ENCODE measurements at regions not wholly inside any gene's neighbourhood (a gene's known extent, or its start where the extent isn't known, plus 50 kb on each side); places are given as distances from the start of the nearest gene placed in this dataset.

DNA sequence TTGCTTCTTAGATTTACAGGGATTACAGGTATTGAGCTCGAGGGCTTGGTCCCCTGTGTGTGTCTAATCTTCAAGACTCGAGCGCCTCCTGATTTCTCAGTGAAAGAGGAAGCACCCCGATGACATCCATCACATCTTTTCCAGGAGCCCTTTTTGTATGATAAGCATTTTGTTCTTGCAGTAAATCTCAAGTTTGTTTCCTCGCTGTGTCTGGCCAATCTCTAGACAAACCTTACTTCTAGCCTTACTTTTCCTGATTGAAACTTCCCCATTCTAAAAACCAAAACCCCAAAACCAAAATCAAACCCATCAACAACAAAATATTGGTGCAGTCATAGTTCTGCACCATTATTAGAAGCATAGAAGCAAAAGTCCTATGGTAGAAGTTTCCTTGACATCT lies 286.0 kb downstream of the NFKBIZ start:
- POLR2A ChIA-PET = no interaction called here
- Mint-ChIP-seq H3K9me3 (no peaks in the 10 kb centered on the region), H3K27ac (peak overlapping the region in 2 of 10 donors; percentile 12 to 45), H3K4me3 (no peak overlapping the region), H3K27me3 (peaks cover 0 to 1% (median 0%) of the 10 kb centered on the region in 5 donors), H3K4me1 (peaks cover 9 to 20% (median 16%) of the 10 kb centered on the region in 4 donors), H3K36me3 (no peaks in the 10 kb centered on the region)
- DNase-seq (no peak), ATAC-seq (no peak)

GRCh38 chr3:102136183-102136582 lies 286.9 kb downstream of the NFKBIZ start:
- Mint-ChIP-seq H3K36me3 (no peaks in the 10 kb centered on the region), H3K9me3 (no peaks in the 10 kb centered on the region)
- no peak for ATAC-seq

GRCh38 chr3:102140116-102140515 lies 290.8 kb downstream of the NFKBIZ start:
- no peaks in the 10 kb centered on the region for H3K9me3 Mint-ChIP-seq
- no peak overlapping the region for H3K4me3 Mint-ChIP-seq
- DNase-seq (no peak), ATAC-seq (no peak)
- H3K4me1 Mint-ChIP-seq = peaks cover 7 to 13% (median 10%) of the 10 kb centered on the region in 4 donors
- H3K36me3 Mint-ChIP-seq = no peaks in the 10 kb centered on the region
- no peaks in the 10 kb centered on the region for H3K27me3 Mint-ChIP-seq
- peak overlapping the region in 1 of 10 donors; percentile 15 for H3K27ac Mint-ChIP-seq
- POLR2A ChIA-PET = no interaction called here

More at GRCh38 chr3:102136183-102136582, 286.9 kb downstream of the NFKBIZ start:
- no peak for DNase-seq
- H3K27me3 Mint-ChIP-seq = peaks cover 0 to 1% (median 0%) of the 10 kb centered on the region in 5 donors
- H3K4me3 Mint-ChIP-seq = no peak overlapping the region
- no peak overlapping the region for H3K27ac Mint-ChIP-seq
- H3K4me1 Mint-ChIP-seq = peaks cover 7 to 14% (median 9%) of the 10 kb centered on the region in 4 donors
- POLR2A ChIA-PET = no interaction called here

GRCh38 chr3:102141096-102141927 lies 292.0 kb downstream of the NFKBIZ start:
- H3K27ac Mint-ChIP-seq = peak overlapping the region in 1 of 10 donors; percentile 28
- no peaks in the 10 kb centered on the region for H3K36me3 Mint-ChIP-seq
- no peak for DNase-seq
- H3K27me3 Mint-ChIP-seq = peaks cover 0 to 3% (median 0%) of the 10 kb centered on the region in 5 donors
- ATAC-seq = no peak
- POLR2A ChIA-PET = interaction anchor here (0.7 to 0.8 kb wide), 3 partner anchors 18 to 451 kb away, joined by 3 read pairs; no protein-coding TSS in a partner anchor
- H3K9me3 Mint-ChIP-seq = no peaks in the 10 kb centered on the region
- H3K4me1 Mint-ChIP-seq = peaks cover 0 to 10% (median 5%) of the 10 kb centered on the region in 4 donors
- H3K4me3 Mint-ChIP-seq = no peak overlapping the region

- Mint-ChIP-seq H3K4me1 (peaks cover 0 to 10% (median 5%) of the 10 kb centered on the region in 4 donors), H3K9me3 (no peaks in the 10 kb centered on the region), H3K36me3 (peaks cover 0 to 1% (median 0%) of the 10 kb centered on the region in 3 donors), H3K27ac (peak overlapping the region in 1 of 10 donors; percentile 28), H3K4me3 (no peak overlapping the region), H3K27me3 (peaks cover 0 to 3% (median 0%) of the 10 kb centered on the region in 5 donors)
- ATAC-seq (no peak), DNase-seq (no peak)
- POLR2A ChIA-PET = interaction anchor here (0.7 to 0.8 kb wide), 2 partner anchors 18 to 209 kb away, joined by 3 read pairs; no protein-coding TSS in a partner anchor
These were observed 292.6 kb downstream of the NFKBIZ start for GRCh38 chr3:102141928-102142239.

- Mint-ChIP-seq H3K4me3 (no peak overlapping the region), H3K36me3 (peaks cover 0 to 2% (median 1%) of the 10 kb centered on the region in 3 donors), H3K4me1 (peaks cover 0 to 10% (median 5%) of the 10 kb centered on the region in 4 donors), H3K9me3 (no peaks in the 10 kb centered on the region), H3K27me3 (peaks cover 0 to 3% (median 0%) of the 10 kb centered on the region in 5 donors), H3K27ac (peak overlapping the region in 1 of 10 donors; percentile 59)
- no peak for ATAC-seq
- DNase-seq = no peak
- POLR2A ChIA-PET = interaction anchor here (0.8 kb wide), 1 partner anchor 210 kb away, joined by 3 read pairs; no protein-coding TSS in a partner anchor
These were observed 292.3 kb upstream of the ZPLD1 start for GRCh38 chr3:102142379-102143060.

- H3K27ac Mint-ChIP-seq = peak overlapping the region in 2 of 10 donors; percentile 8 to 56
- H3K36me3 Mint-ChIP-seq = peaks cover 0 to 4% (median 1%) of the 10 kb centered on the region in 3 donors
- no peak for ATAC-seq
- H3K9me3 Mint-ChIP-seq = peaks cover 0 to 2% (median 0%) of the 10 kb centered on the region in 9 donors
- POLR2A ChIA-PET = no interaction called here
- no peak overlapping the region for H3K4me3 Mint-ChIP-seq
- H3K4me1 Mint-ChIP-seq = peaks cover 0 to 12% (median 5%) of the 10 kb centered on the region in 4 donors
- no peak for DNase-seq
- H3K27me3 Mint-ChIP-seq = peaks cover 0 to 3% (median 0%) of the 10 kb centered on the region in 5 donors
These were observed 291.3 kb upstream of the ZPLD1 start for GRCh38 chr3:102143536-102143935.

DNA sequence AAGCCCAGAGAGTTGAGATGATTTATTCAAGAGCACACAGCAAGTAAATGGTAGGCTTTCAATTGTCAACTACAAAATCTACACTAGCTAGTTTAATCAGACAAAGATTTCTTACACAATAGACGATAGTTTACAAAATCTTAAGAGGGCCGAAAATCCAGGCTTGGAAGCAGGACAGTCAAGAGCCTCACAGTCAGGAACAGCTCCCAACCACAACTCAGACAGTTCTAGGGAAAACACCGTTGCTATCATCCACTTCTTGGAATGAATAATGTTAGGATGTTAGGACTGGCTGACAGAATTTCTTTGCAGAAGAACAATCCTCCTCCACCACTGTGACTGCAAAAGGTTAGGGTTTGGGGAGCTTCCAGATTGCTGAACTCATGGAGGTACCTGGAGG lies 290.8 kb upstream of the ZPLD1 start:
- no peak for ATAC-seq
- peaks cover 0 to 4% (median 0%) of the 10 kb centered on the region in 9 donors for H3K9me3 Mint-ChIP-seq
- H3K4me3 Mint-ChIP-seq = no peak overlapping the region
- no peak for DNase-seq
- H3K4me1 Mint-ChIP-seq = peaks cover 0 to 14% (median 5%) of the 10 kb centered on the region in 4 donors
- peaks cover 0 to 3% (median 0%) of the 10 kb centered on the region in 5 donors for H3K27me3 Mint-ChIP-seq
- peak overlapping the region in 1 of 10 donors; percentile 8 for H3K27ac Mint-ChIP-seq
- POLR2A ChIA-PET = no interaction called here
- H3K36me3 Mint-ChIP-seq = peaks cover 0 to 7% (median 1%) of the 10 kb centered on the region in 3 donors

DNA sequence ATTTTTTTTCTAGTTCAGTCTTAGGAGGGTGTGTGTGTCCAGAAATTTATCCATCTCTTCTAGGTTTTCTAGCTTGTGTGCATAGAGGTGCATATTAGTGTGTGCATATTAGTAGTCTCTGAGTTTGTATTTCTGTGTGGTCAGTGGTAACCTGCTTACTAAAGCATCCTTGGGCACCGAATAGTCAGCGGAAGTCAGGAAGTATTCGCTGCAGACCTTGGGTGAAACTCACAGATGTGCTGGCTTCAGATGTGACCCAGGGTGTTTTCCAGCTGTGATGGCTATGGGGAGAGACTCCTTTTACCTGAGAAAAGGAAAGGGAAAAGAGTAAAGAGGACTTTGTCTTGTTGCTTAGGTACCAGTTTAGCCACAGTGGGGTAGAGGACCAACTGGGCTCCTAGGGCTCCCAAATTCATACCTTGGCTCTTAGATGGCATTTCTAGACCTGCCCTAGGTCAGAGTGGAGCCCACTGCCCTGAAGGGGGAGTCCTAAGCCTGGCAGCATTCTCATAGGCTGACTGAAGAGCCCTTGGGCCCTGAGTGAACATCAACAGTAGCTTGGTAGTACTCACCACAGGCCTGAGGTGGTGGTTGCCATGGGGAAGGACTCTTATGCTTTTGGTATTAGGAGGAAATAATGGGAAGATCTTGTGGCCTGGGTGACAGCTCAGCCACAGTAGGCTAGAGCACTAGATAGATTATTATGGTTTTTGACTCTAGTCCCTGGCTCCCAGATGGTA lies 286.0 kb upstream of the ZPLD1 start:
- POLR2A ChIA-PET = interaction anchor here (1.1 kb wide), 1 partner anchor 177 kb away, joined by 3 read pairs; no protein-coding TSS in a partner anchor
- Mint-ChIP-seq H3K27me3 (peaks cover 0 to 3% (median 0%) of the 10 kb centered on the region in 5 donors), H3K4me3 (no peak overlapping the region), H3K4me1 (peaks cover 0 to 8% (median 0%) of the 10 kb centered on the region in 4 donors), H3K36me3 (peaks cover 0 to 44% (median 25%) of the 10 kb centered on the region in 3 donors), H3K27ac (peak overlapping the region in 3 of 10 donors; percentile 29 to 80 (median 38)), H3K9me3 (peaks cover 15 to 34% (median 25%) of the 10 kb centered on the region in 9 donors)
- DNase-seq (no peak), ATAC-seq (no peak)

DNA sequence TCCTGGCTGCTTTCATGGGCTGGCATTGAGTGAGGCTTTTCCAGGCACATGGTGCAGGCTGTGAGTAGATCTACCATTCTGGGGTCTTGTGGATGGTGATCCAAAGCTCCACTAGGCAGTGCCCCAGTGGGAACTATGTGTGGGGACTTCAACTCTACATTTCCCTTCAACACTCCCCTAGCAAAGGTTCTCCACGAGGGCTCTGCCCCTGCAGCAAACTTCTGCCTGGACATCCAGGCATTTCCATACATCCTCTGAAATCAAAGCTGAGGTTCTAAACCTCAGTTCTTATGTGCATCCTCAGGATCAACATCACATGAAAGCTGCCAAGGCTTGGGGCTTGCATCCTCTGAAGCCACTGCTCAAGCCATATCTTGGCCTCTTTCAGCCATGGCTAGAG lies 282.9 kb upstream of the ZPLD1 start:
- ATAC-seq (no peak), DNase-seq (no peak)
- Mint-ChIP-seq H3K36me3 (peaks cover 0 to 44% (median 24%) of the 10 kb centered on the region in 3 donors), H3K4me3 (no peak overlapping the region), H3K4me1 (peaks cover 0 to 8% (median under 1%) of the 10 kb centered on the region in 4 donors), H3K27ac (no peak overlapping the region), H3K27me3 (no peaks in the 10 kb centered on the region), H3K9me3 (peaks cover 15 to 34% (median 25%) of the 10 kb centered on the region in 9 donors)
- POLR2A ChIA-PET = no interaction called here

DNA sequence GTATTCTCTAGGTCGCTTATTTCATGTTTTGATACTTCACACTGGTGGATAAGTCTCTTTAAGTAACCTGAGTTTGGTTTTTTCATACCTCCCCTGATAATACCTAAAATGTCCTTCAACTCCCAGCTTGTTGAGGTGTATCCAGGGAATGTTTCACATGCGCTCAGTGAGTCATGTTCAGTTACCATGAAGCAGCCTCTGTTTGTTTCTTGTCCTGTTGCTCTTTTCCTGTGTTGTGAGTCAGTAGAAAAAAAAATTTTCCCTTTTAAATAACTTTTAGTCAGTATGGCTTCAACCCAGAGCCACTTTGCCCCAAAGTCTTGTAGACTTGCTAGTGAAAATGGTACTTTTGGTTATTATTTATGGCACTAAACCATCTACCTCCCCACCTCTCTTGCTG lies 278.4 kb upstream of the ZPLD1 start:
- Mint-ChIP-seq H3K27me3 (no peaks in the 10 kb centered on the region), H3K36me3 (peaks cover 0 to 17% (median 12%) of the 10 kb centered on the region in 3 donors), H3K9me3 (peaks cover 0 to 20% (median 12%) of the 10 kb centered on the region in 9 donors), H3K4me3 (no peak overlapping the region), H3K4me1 (peaks cover 0 to 1% (median under 1%) of the 10 kb centered on the region in 4 donors), H3K27ac (peak overlapping the region in 1 of 10 donors; percentile 45)
- ATAC-seq = no peak
- POLR2A ChIA-PET = no interaction called here
- DNase-seq = no peak

GRCh38 chr3:102158080-102158740 lies 276.6 kb upstream of the ZPLD1 start:
- no peak overlapping the region for H3K4me3 Mint-ChIP-seq
- DNase-seq (no peak), ATAC-seq (no peak)
- H3K27me3 Mint-ChIP-seq = no peaks in the 10 kb centered on the region
- POLR2A ChIA-PET = no interaction called here
- H3K27ac Mint-ChIP-seq = no peak overlapping the region
- H3K9me3 Mint-ChIP-seq = peaks cover 0 to 2% (median 0%) of the 10 kb centered on the region in 9 donors
- no peaks in the 10 kb centered on the region for H3K36me3 Mint-ChIP-seq
- peaks cover 4 to 11% (median 9%) of the 10 kb centered on the region in 4 donors for H3K4me1 Mint-ChIP-seq

Measured in naive thymus-derived CD8-positive, alpha-beta T cell (primary cell).